Subcutaneous abdominal adipose tissue (tissue), 5 donors: ENCODE measurements at regions not wholly inside any gene's neighbourhood (a gene's known extent, or its start where the extent isn't known, plus 50 kb on each side); places are given as distances from the start of the nearest gene placed in this dataset.

ENCODE experiments used
- H3K27ac ChIP-seq: one replicate; pipeline ENCODE4 v1.7.0; 2013; ENCODE audit warnings: low read depth, mild to moderate bottlenecking, inconsistent platforms, low read length, moderate library complexity
- H3K27me3 ChIP-seq, 5 donors: one replicate each; pipeline ENCODE4 v1.7.0; 2013; ENCODE audit warnings: low read length in 5 of 5, inconsistent platforms in 1 of 5; ENCODE audit not compliant: control insufficient read depth in 5 of 5, insufficient read depth in 4 of 5
- H3K36me3 ChIP-seq, 5 donors: one replicate each; pipeline ENCODE4 v1.7.0; 2013; ENCODE audit warnings: low read length in 5 of 5; ENCODE audit not compliant: control insufficient read depth in 5 of 5, insufficient read depth in 5 of 5
- H3K4me1 ChIP-seq, 5 donors: one replicate each; pipeline ENCODE4 v1.7.0; 2013; ENCODE audit warnings: low read length in 5 of 5, mild to moderate bottlenecking in 3 of 5, moderate library complexity in 1 of 5; ENCODE audit not compliant: control insufficient read depth in 5 of 5, insufficient read depth in 5 of 5
- H3K4me3 ChIP-seq, 5 donors: one replicate each; pipeline ENCODE4 v1.7.0; 2013; ENCODE audit warnings: low read length in 5 of 5, low read depth in 1 of 5
- H3K9ac ChIP-seq, 5 donors: one replicate each; pipeline ENCODE4 v1.7.0; 2013; ENCODE audit warnings: low read length in 5 of 5, mild to moderate bottlenecking in 4 of 5, moderate library complexity in 3 of 5
- H3K9me3 ChIP-seq, 5 donors: one replicate each; pipeline ENCODE4 v1.7.0; 2013; ENCODE audit warnings: low read length in 5 of 5; ENCODE audit not compliant: control insufficient read depth in 5 of 5
- donor health status: healthy.
- donor health status: healthy.
- donor health status: healthy.
- donor health status: healthy.
- donor health status: healthy.

- no peak overlapping the region for H3K9ac ChIP-seq
- H3K9me3 ChIP-seq = no peaks in the 10 kb centered on the region
- no peaks in the 10 kb centered on the region for H3K27me3 ChIP-seq
- H3K36me3 ChIP-seq = no peaks in the 10 kb centered on the region
- H3K4me3 ChIP-seq = no peak overlapping the region
- peaks cover 0 to 6% (median 0%) of the 10 kb centered on the region in 5 donors for H3K4me1 ChIP-seq
- no peak overlapping the region for H3K27ac ChIP-seq
Measured at GRCh38 chr4:176927117-176927516, 134.4 kb upstream of the VEGFC start.

- no peak overlapping the region for H3K27ac ChIP-seq
- peaks cover 0 to 6% (median 0%) of the 10 kb centered on the region in 5 donors for H3K4me1 ChIP-seq
- no peaks in the 10 kb centered on the region for H3K36me3 ChIP-seq
- H3K27me3 ChIP-seq = no peaks in the 10 kb centered on the region
- H3K9me3 ChIP-seq = no peaks in the 10 kb centered on the region
- H3K4me3 ChIP-seq = no peak overlapping the region
- no peak overlapping the region for H3K9ac ChIP-seq
Measured at GRCh38 chr4:176927664-176928063, 134.9 kb upstream of the VEGFC start.

GRCh38 chr4:176939445-176939844 lies 146.7 kb upstream of the VEGFC start:
- H3K4me3 ChIP-seq = no peak overlapping the region
- H3K36me3 ChIP-seq = no peaks in the 10 kb centered on the region
- H3K27me3 ChIP-seq = no peaks in the 10 kb centered on the region
- no peak overlapping the region for H3K27ac ChIP-seq
- no peaks in the 10 kb centered on the region for H3K9me3 ChIP-seq
- H3K4me1 ChIP-seq = no peaks in the 10 kb centered on the region
- H3K9ac ChIP-seq = no peak overlapping the region

GRCh38 chr4:176945334-176945733 lies 152.6 kb upstream of the VEGFC start:
- H3K27ac ChIP-seq = no peak overlapping the region

GRCh38 chr4:176949029-176949428 lies 156.3 kb upstream of the VEGFC start:
- Histone ChIP-seq H3K9ac (no peak overlapping the region), H3K4me1 (no peaks in the 10 kb centered on the region), H3K36me3 (no peaks in the 10 kb centered on the region), H3K27me3 (no peaks in the 10 kb centered on the region), H3K27ac (no peak overlapping the region), H3K9me3 (no peaks in the 10 kb centered on the region), H3K4me3 (no peak overlapping the region)

More at GRCh38 chr4:176945334-176945733, 152.6 kb upstream of the VEGFC start:
- Histone ChIP-seq H3K36me3 (no peaks in the 10 kb centered on the region), H3K4me3 (no peak overlapping the region), H3K9ac (no peak overlapping the region), H3K27me3 (no peaks in the 10 kb centered on the region), H3K4me1 (no peaks in the 10 kb centered on the region), H3K9me3 (no peaks in the 10 kb centered on the region)

- Histone ChIP-seq H3K27ac (no peak overlapping the region), H3K4me3 (no peak overlapping the region), H3K4me1 (no peaks in the 10 kb centered on the region), H3K27me3 (no peaks in the 10 kb centered on the region), H3K9me3 (peaks cover 0 to 9% (median 0%) of the 10 kb centered on the region in 5 donors), H3K36me3 (no peaks in the 10 kb centered on the region), H3K9ac (no peak overlapping the region)
Measured at GRCh38 chr4:176953021-176953420, 160.3 kb upstream of the VEGFC start.

GRCh38 chr4:176957353-176958118 lies 164.8 kb upstream of the VEGFC start:
- H3K9ac ChIP-seq = no peak overlapping the region
- H3K4me3 ChIP-seq = no peak overlapping the region
- no peaks in the 10 kb centered on the region for H3K4me1 ChIP-seq
- H3K9me3 ChIP-seq = peaks cover 0 to 9% (median 0%) of the 10 kb centered on the region in 5 donors
- no peak overlapping the region for H3K27ac ChIP-seq
- no peaks in the 10 kb centered on the region for H3K27me3 ChIP-seq
- no peaks in the 10 kb centered on the region for H3K36me3 ChIP-seq

- Histone ChIP-seq H3K36me3 (no peaks in the 10 kb centered on the region), H3K9me3 (peaks cover 0 to 8% (median 0%) of the 10 kb centered on the region in 5 donors), H3K4me1 (no peaks in the 10 kb centered on the region), H3K9ac (no peak overlapping the region), H3K27ac (no peak overlapping the region), H3K27me3 (no peaks in the 10 kb centered on the region), H3K4me3 (no peak overlapping the region)
Measured at GRCh38 chr4:176959980-176960379, 167.3 kb upstream of the VEGFC start.

GRCh38 chr4:176963121-176963520 lies 170.4 kb upstream of the VEGFC start:
- Histone ChIP-seq H3K27me3 (no peaks in the 10 kb centered on the region), H3K27ac (no peak overlapping the region), H3K36me3 (no peaks in the 10 kb centered on the region), H3K9me3 (no peaks in the 10 kb centered on the region), H3K4me1 (no peaks in the 10 kb centered on the region), H3K4me3 (no peak overlapping the region), H3K9ac (no peak overlapping the region)

GRCh38 chr4:176964116-176964691 lies 171.5 kb upstream of the VEGFC start:
- no peak overlapping the region for H3K9ac ChIP-seq
- no peaks in the 10 kb centered on the region for H3K9me3 ChIP-seq
- H3K36me3 ChIP-seq = no peaks in the 10 kb centered on the region
- H3K27ac ChIP-seq = no peak overlapping the region
- no peaks in the 10 kb centered on the region for H3K4me1 ChIP-seq
- H3K27me3 ChIP-seq = no peaks in the 10 kb centered on the region
- no peak overlapping the region for H3K4me3 ChIP-seq
